Fibroblast of skin of left biceps (primary cell): ENCODE measurements at regions not wholly inside any gene's neighbourhood (a gene's known extent, or its start where the extent isn't known, plus 50 kb on each side); places are given as distances from the start of the nearest gene placed in this dataset.

Experiments
- DNase-seq, 2 experiments: peaks; one replicate each; pipeline ENCODE4 v3.0.0-alpha.2; 2013; ENCODE audit warnings: low read depth in 2 of 2

- no peak for DNase-seq
Measured at GRCh38 chr15:77737238-77738037, 104.7 kb upstream of the LINGO1 start.

GRCh38 chr15:77734306-77734705, 101.6 kb upstream of the LINGO1 start:
- no peak for DNase-seq

- no peak for DNase-seq
Measured at GRCh38 chr15:77733579-77734300, 101.0 kb upstream of the LINGO1 start.

- no peak for DNase-seq
Measured at GRCh38 chr15:77732514-77733335, 100.0 kb upstream of the LINGO1 start.

- no peak for DNase-seq
Measured at GRCh38 chr15:77731945-77732344, 99.2 kb upstream of the LINGO1 start.

- DNase-seq = no peak
Measured at GRCh38 chr15:77731067-77731466, 98.4 kb upstream of the LINGO1 start.

- no peak for DNase-seq
Measured at GRCh38 chr15:77727635-77728304, 95.1 kb upstream of the LINGO1 start.

- no peak for DNase-seq
Measured at GRCh38 chr15:77724715-77725114, 92.0 kb upstream of the LINGO1 start.

GRCh38 chr15:77723756-77724155, 91.0 kb upstream of the LINGO1 start:
- DNase-seq = no peak

GRCh38 chr15:77722759-77723460, 90.2 kb upstream of the LINGO1 start:
- no peak for DNase-seq

- DNase-seq = no peak
Measured at GRCh38 chr15:77721963-77722362, 89.3 kb upstream of the LINGO1 start.

- no peak for DNase-seq
Measured at GRCh38 chr15:77720655-77721054, 87.9 kb upstream of the LINGO1 start.

- no peak for DNase-seq
Measured at GRCh38 chr15:77720173-77720572, 87.5 kb upstream of the LINGO1 start.

- no peak for DNase-seq
Measured at GRCh38 chr15:77719450-77719849, 86.7 kb upstream of the LINGO1 start.

GRCh38 chr15:77717333-77717990, 84.8 kb upstream of the LINGO1 start:
- DNase-seq = no peak

GRCh38 chr15:77716632-77717332, 84.1 kb upstream of the LINGO1 start:
- DNase-seq = no peak

GRCh38 chr15:77715860-77716259, 83.1 kb upstream of the LINGO1 start:
- DNase-seq = no peak

- DNase-seq = no peak
Measured at GRCh38 chr15:77715051-77715450, 82.3 kb upstream of the LINGO1 start.

- DNase-seq = no peak
Measured at GRCh38 chr15:77714555-77714954, 81.8 kb upstream of the LINGO1 start.

- DNase-seq = no peak
Measured at GRCh38 chr15:77714023-77714422, 81.3 kb upstream of the LINGO1 start.
